NCI-H187 treated with DMSO at 0.1 percent for 48 hours (cell line): ENCODE measurements at regions not wholly inside any gene's neighbourhood (a gene's known extent, or its start where the extent isn't known, plus 50 kb on each side); places are given as distances from the start of the nearest gene placed in this dataset.
"Not testable (repeated sequence)": the region's sequence is repeated elsewhere in the genome, so short reads cannot be mapped to it uniquely, and the experiment has no call there.

Experiments
- DNase-seq: peaks from one replicate; lab custom pipeline; 2025; lab: John Stamatoyannopoulos, UW

GRCh38 chr2:2662847-2663356 is 331.8 kb upstream of the MYT1L start:
- no peak for DNase-seq

DNA sequence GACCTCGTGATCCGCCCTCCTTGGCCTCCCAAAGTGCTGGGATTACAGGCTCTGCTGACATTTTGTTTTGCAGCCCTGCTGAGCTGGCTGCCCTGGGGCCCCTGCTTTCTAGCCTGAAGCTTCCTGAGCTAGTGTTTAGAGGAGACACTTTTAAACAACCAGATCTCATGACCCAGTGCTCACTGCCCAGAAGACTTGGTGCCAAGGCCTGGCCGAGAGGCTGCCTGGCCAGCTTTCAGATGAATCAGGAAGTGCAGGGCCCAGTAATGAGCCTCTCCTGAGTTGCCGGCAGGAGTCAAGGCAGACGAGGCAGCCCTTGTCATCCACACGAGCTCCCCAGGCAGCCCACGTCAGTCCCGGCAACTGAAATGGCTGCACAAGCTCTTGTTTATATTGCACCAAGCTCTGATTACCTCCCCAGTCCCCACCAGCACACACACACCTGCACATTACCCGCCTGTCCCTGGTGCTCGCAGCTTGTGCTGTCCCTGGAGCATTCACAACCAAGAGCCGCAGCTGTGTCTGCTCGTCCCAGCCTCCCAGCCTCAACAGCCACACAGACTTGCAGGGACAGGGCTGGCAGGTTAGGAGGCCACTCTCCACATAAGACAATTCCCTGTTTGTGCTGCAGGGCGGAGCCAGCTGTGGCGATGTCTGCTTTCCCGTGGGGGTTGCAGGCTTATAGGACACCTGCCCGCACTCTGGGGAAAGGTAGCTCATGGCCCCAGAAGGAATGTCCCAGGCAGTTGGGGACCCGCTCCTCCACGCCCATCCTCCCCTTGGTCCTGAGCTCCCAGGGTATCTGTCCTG is 331.2 kb upstream of the MYT1L start:
- DNase-seq = peak; percentile 56

- no peak for DNase-seq
Measured at GRCh38 chr2:2660789-2661355, 329.8 kb upstream of the MYT1L start.

GRCh38 chr2:2657121-2657962 is 326.3 kb upstream of the MYT1L start:
- DNase-seq = no peak

DNA sequence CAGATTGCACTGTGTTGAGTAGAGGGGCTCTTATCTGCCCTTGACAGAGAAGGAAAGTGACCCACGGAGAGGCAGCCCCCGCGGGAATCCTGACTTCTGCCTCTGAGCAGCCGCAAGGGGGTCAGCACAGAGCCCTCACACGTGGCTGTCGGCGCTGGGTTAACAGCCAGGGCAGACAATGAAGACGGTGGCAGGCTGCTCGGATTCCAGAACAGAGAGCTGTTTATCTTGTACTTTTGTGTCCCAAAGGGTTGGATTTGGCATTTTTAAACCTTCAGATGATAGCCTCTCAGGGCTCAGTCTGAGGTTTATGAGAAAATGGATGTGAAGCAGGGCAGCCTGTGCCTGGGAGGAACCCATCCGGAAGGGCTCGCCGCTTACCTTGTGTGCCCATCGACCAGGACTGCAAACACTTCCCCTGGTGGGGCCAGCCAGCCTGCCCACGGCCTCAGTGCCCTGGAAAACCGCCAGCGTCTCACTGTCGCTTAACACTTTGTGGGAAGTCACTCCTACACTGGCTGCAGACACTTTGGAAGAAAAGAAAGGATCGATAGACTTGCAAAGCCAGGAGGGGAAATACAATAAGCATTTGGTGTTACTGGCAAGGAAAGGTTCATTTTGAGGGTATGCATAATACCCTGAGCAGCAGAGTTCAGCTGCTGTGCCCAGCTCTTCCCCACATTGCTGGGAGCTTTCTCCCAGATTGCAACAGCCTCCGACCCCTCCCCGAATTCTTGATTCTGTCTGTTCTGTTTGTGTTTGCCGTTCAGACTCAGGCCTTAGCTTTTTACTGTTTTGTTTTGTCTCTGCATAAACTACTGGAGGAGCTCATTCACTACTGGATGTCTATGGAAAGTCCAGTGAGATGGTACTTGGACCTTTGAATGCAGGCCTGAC is 325.3 kb upstream of the MYT1L start:
- DNase-seq = no peak

- no peak for DNase-seq
Measured at GRCh38 chr2:2655453-2656114, 324.5 kb upstream of the MYT1L start.

GRCh38 chr2:2653231-2653630 is 322.2 kb upstream of the MYT1L start:
- DNase-seq = peak; percentile 31

DNA sequence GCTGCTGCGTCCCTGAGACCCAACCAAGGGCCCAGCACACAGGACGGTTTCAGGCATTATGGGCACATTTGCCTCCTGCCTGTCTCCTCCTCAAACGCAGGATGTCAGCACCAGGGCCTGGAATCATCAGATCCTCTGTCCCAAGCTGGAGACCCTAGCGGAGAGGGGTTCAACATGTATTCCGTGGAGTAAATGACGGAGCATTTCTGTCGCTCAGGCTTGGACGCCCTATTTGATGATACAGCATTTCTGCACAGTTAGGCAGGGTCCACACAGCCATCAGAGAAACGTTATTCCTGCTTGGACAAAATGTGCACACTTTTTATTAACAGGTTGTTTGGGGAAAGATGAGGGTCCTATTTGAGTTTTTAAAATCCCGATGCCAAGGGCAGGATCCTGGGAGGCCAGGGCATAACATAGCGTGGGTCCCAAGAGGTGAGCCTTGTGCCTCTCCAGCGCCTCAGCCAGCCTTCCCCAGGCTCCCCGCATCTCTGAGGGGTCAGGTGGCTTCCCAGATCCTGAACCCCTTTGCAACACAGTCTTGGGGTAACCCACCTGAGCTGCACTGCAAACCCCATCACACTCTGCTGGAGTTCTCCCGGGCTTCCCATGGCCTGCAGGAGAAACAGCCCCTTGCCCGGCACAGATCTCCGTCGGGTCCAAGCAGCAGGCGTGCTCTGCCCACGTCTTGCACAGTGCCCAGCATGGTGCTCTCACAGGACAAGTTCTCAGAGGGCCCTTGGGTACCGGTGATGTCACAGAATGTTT is 319.7 kb upstream of the MYT1L start:
- no peak for DNase-seq

DNA sequence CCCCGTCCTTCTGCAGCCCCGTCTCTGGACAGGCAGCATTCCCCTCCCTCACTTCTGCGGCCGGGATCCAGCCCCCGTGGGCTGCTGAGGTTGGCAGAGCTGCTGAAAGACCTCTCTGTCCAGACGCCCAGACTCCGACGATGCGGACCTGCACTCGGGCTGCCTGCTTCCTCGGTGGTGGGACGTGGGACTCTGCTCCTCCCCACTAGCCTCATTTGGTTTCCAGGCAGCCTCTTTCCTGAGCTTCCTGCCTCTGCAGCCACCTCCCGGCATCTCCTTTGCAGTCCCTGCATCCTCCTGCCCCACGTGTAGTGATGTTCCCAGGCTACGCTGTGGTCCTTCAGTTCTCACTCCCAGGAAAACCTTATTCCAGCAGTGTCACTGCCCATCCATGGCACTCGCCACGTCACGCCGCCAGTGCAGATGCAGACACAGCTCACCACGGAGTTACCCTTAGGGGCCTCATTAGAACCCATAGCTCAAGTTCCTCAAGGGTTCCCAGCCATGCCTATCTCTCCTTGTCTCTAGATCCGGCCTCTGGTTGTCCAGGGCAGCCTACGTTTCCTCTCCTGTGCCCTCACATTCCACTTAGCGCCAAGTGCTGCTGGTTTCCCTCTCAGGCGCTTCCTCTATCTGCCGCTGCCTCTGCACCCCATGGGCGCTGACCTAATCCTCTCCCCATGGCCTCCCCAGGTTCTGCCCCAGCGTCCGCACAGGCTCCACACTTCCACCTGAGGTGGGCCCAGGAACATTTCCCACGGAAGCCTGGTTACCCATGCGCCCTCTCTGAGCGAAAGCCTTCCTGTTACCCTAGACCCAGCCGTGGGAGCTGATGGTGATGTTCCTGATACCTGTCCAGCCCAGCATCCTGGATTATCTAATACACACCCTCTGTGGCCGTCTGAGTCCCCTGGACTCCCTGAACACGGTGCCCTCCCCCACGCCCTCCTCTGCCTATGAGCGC is 318.3 kb upstream of the MYT1L start:
- no peak for DNase-seq

- no peak for DNase-seq
Measured at GRCh38 chr2:2648094-2648493, 317.0 kb upstream of the MYT1L start.

- peak; percentile 21 for DNase-seq
Measured at GRCh38 chr2:2647141-2647541, 316.1 kb upstream of the MYT1L start.

GRCh38 chr2:2646433-2647051 is 315.5 kb upstream of the MYT1L start:
- DNase-seq = no peak

- DNase-seq = no peak
Measured at GRCh38 chr2:2645162-2645855, 314.2 kb upstream of the MYT1L start.

DNA sequence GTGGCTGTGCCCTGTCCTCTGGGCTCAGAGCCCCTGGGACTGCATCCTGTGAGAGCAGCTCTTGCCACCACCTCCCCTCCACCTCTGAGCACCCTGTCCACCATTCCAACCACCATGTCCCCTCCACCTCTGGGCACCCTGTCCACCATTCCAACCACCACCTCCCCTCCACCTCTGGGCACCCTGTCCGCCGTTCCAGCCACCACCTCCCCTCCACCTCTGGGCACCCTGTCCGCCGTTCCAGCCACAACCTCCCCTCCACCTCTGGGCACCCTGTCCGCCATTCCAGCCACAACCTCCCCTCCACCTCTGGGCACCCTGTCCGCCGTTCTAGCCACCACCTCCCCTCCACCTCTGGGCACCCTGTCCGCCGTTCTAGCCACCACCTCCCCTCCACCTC is 313.7 kb upstream of the MYT1L start:
- not testable (repeated sequence) for DNase-seq

DNA sequence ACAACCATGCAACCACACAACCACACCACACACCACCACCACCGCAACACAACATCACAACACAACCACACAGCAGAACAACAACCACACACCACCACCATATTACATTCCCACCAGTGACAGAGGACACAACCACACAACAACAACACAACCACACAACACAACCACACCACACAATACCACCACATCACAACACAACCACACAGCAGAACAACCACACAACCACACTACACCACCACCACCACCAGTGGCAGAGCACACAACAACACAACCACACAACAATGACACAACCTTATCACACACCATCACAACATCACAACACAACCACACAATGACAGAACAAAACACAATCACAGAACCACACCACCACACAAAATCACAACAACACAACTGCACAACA is 313.0 kb upstream of the MYT1L start:
- DNase-seq = no peak

DNA sequence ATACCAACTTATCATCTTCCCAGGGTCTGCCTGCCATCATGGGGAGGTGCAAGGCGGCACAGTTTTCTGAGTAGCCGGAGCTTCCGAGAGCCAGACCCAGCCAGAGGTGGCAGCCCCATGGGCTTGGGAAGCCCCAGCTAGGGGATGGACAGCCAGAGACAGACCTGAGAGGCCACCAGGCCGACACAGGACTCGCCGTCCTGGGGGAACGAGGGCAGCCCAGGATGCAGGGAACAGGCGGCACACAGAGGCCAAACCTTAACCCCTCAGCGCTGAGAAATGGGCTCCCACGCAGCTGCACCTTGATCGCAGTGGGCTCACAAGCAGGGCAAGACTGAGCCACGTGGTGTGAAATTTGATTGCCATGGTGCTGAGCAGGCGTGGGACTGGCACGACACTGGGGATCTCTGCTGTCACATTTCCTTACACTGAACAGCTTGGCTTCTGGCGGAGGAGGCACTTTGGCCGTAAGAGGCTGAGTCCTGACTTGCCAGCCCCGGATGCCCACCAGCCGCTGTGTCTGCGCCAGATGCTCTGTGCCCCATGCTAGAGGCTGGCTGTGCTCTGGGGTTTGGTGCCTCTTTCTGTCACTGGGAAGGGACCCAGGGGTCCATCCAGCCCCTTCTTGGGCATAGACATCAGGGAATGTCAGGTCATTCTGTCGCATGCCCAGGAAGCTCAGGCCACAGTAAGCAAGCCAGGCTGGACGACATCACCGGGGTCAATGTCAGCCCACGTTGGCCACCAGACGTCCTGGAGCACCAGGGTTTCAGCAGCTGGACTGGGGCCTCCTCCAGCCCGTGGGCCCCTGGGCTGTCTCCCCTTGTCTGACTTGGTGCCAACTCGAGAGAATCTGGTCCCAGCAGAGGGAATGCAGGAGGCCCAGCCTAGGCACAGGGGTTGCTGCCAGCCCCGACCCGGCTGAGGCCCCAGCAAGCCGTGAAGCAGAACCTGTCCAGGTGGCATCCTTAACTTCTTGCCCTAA is 312.1 kb upstream of the MYT1L start:
- DNase-seq = no peak
